Astrocyte of the spinal cord (primary cell): ENCODE measurements at regions not wholly inside any gene's neighbourhood (a gene's known extent, or its start where the extent isn't known, plus 50 kb on each side); places are given as distances from the start of the nearest gene placed in this dataset.

Source experiments
- DNase-seq: peaks from one replicate; pipeline ENCODE4 v3.0.0; 2011; ENCODE audit warnings: low read depth, low spot score
- H3K4me3 ChIP-seq: 2 replicates; pipeline ENCODE4 v1.5.1; 2011; ENCODE audit warnings: low read depth, mild to moderate bottlenecking, low read length, moderate library complexity
- CTCF ChIP-seq: IDR thresholded peaks from 2 replicates; pipeline ENCODE4 v1.5.1; 2012; ENCODE audit warnings: low read depth, mild to moderate bottlenecking, low read length, inconsistent platforms
- in situ Hi-C: cut with HindIII; loops from 2 replicates; pipeline ENCODE4 v1.10.0; 2017; ENCODE audit warnings: low sequenced_read_pairs

DNA sequence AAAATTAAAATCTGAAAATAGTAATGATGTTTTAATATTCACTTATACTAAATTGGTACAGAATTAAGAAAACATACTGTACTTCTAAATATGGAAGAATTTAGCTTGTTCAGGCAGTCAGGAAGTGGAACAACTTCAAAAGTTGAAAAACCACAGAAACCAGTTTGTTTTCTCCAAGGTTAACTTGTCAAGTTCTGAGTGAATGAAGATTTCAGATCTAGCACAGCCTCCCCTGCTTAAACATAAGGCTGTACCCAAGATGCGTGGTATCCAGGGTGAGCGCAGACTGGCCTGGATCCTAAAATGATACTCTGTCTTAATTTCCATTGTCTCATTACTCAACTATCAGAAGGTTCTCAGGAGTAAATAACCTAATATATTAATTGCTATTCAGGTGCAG, 730.7 kb upstream of the KIF2B start:
- in situ Hi-C loops: no loop called here
- DNase-seq: no peak
- no peak for TF ChIP-seq CTCF
- no peak overlapping the region for H3K4me3 ChIP-seq

GRCh38 chr17:53090770-53091169, 732.0 kb upstream of the KIF2B start:
- DNase-seq: no peak
- no peak for TF ChIP-seq CTCF
- in situ Hi-C loops: no loop called here
- no peak overlapping the region for H3K4me3 ChIP-seq

DNA sequence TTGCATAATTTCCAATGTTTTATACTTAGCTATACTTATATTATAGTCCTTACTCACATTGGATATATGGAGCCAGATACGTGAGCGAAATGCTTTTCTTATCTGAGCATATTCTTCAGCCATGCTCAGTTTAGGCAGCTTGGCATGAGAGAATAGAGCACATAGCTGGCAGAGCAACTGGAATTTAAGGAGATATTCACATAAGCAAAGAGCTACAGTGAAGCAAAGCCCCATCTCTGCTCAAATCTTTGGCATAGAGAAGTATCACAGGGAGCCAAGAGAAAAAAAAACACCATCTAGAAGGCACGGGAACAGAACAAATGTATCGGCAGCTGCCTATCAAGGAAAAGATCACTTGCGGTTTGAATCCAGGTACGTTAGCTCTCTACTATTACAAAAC, 734.2 kb upstream of the KIF2B start:
- no peak for DNase-seq
- no peak overlapping the region for H3K4me3 ChIP-seq
- in situ Hi-C loops: no loop called here
- no peak for TF ChIP-seq CTCF

DNA sequence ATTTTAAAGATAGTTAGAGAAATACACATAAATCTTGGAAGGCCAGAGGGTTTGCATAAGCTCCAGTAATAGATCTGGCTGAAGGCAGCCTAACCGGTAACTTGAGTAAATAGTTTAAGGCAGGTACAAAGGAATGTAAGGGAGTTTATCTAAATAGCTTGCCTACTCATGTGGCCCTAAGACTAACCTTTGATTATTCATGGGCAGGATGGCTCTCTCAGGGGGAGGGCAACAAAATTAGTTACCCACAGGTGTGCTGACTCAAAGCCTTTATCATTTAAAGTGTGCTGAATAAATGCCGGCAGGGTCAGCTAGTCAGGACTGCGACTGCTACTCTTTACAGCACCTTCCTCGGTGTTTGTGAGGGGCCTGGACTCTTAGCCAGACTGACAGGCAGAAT, 761.3 kb upstream of the KIF2B start:
- no peak for DNase-seq
- TF ChIP-seq CTCF: no peak
- no peak overlapping the region for H3K4me3 ChIP-seq
- in situ Hi-C loops: no loop called here

GRCh38 chr17:53058031-53058430, 764.7 kb upstream of the KIF2B start:
- DNase-seq: peak; percentile 0
- no peak overlapping the region for H3K4me3 ChIP-seq
- no peak for TF ChIP-seq CTCF
- in situ Hi-C loops: no loop called here

DNA sequence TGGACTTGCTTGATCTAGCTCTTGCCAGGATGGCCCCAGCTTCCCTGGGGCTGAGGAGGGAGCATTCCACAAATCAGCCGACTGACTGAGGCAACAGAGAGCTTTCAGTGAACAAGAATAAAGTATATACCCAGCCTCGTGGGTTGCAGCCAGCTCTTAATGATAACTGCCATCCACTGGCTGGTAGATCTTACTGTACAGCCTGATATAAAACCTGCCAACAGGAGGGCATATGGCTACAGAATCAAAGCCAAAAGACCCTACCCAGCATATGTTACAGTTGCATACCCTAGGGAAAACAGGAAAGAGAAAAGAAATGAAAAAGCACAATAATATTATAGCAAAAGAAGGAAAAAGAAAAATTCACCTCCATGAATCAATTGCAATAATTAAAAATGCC, 775.9 kb upstream of the KIF2B start:
- H3K4me3 ChIP-seq: no peak overlapping the region
- TF ChIP-seq CTCF: no peak
- in situ Hi-C loops: no loop called here
- no peak for DNase-seq

GRCh38 chr17:53039981-53040380, 782.7 kb upstream of the KIF2B start:
- no peak for TF ChIP-seq CTCF
- no peak for DNase-seq
- in situ Hi-C loops: no loop called here
- H3K4me3 ChIP-seq: no peak overlapping the region
